ENCODE measurements at regions not wholly inside any gene's neighbourhood (a gene's known extent, or its start where the extent isn't known, plus 50 kb on each side); places are given as distances from the start of the nearest gene placed in this dataset.
A peak's percentile ranks its signal among the peaks of the same experiment; 100 is the strongest.

DNA sequence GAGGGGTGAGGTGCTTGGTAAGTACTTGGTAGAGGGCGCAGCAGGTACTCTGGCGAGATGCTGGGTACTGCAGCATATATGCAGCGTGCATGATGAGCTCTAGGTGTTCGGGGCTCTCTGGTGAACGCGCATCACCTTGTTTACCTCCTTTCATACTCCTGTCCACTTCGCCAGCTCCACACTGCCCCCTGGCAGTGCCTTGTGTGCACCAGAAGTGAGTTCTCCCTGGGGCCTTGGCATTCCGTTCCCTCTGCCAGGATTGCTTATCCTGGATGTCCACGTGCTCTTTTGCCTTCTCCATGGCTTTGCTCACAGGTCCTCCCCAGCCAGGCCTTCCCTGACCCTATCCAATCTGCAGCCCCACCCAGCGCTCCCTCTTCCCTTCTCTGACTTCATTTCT is 154.2 kb downstream of the MRM1 start:
- Histone ChIP-seq H3K27ac (ENCODE audit: low read depth, low read length) (no peak overlapping the region), H3K9ac (ENCODE audit: low read length) (no peak overlapping the region), H3K4me3 (replicated peaks in 1 of 2; ENCODE audit: low read depth in 1 of 2, low read length in 2 of 2) (no peak overlapping the region), H3K4me2 (ENCODE audit: low read length) (0 out of 2 replicates have a peak overlapping the region, but pooled peaks have one; percentile 7), H3K36me3 (ENCODE audit: control insufficient read depth in 1 of 2, insufficient read depth in 2 of 2, low read length in 2 of 2) (no peaks in the 10 kb centered on the region), H4K20me1 (ENCODE audit: insufficient read depth) (no peaks in the 10 kb centered on the region), H2AFZ (ENCODE audit: low read depth, low read length, poor library complexity, severe bottlenecking) (peak overlapping the region; percentile 96), H3K4me1 (ENCODE audit: control insufficient read depth in 1 of 2, insufficient read depth in 2 of 2, low read length in 2 of 2) (peaks cover 0 to 6% of the 10 kb centered on the region in 2 experiments; a peak in 1 of 4 replicates), H3K9me2 (ENCODE audit: insufficient read depth) (no peaks in the 10 kb centered on the region), H3K79me2 (ENCODE audit: insufficient read depth, low read length) (no peaks in the 10 kb centered on the region), H3K9me3 (ENCODE audit: control insufficient read depth in 1 of 2, insufficient read depth in 1 of 2, low read depth in 1 of 2, low read length in 2 of 2) (no peaks in the 10 kb centered on the region), H3K27me3 (ENCODE audit: insufficient read depth, low read length) (peaks cover 8% of the 10 kb centered on the region; the same call in 1 of the 2 replicates)
- intact Hi-C loops (cut with micrococcal nuclease), result loop anchor here (1.0 to 5.0 kb wide), 2 partner anchors 126 to 292 kb away; no protein-coding TSS in a partner anchor
- CTCF ChIA-PET, result interaction anchor here (0.7 to 1.5 kb wide), 7 partner anchors 11 to 291 kb away, joined by 3 to 7 read pairs (median 3); no protein-coding TSS in a partner anchor
- DNase-seq (ENCODE audit: low read depth, low spot score) (peak; percentile 57), ATAC-seq (peak; percentile 99)
- POLR2A ChIA-PET, result no interaction called here
- no TSS peak for BruUV-seq (replicated peaks)
- RAD21 ChIA-PET (ENCODE audit: low non-redundant PET in 1 of 2, low total read pairs in 2 of 2, uncharacterized antibody in 2 of 2, unreplicated experiment in 2 of 2), result interaction anchor here (1.0 to 1.2 kb wide), 4 partner anchors 49 to 312 kb away, joined by 3 to 4 read pairs (median 3); no protein-coding TSS in a partner anchor
- TF ChIP-seq ELF1 (IDR thresholded peaks at IDR 0.05; ENCODE audit: borderline replicate concordance, low read depth), result no peak
- TF ChIP-seq EZH2 (IDR thresholded peaks at IDR 0.05), result no peak
- TF ChIP-seq, protein P1, sequence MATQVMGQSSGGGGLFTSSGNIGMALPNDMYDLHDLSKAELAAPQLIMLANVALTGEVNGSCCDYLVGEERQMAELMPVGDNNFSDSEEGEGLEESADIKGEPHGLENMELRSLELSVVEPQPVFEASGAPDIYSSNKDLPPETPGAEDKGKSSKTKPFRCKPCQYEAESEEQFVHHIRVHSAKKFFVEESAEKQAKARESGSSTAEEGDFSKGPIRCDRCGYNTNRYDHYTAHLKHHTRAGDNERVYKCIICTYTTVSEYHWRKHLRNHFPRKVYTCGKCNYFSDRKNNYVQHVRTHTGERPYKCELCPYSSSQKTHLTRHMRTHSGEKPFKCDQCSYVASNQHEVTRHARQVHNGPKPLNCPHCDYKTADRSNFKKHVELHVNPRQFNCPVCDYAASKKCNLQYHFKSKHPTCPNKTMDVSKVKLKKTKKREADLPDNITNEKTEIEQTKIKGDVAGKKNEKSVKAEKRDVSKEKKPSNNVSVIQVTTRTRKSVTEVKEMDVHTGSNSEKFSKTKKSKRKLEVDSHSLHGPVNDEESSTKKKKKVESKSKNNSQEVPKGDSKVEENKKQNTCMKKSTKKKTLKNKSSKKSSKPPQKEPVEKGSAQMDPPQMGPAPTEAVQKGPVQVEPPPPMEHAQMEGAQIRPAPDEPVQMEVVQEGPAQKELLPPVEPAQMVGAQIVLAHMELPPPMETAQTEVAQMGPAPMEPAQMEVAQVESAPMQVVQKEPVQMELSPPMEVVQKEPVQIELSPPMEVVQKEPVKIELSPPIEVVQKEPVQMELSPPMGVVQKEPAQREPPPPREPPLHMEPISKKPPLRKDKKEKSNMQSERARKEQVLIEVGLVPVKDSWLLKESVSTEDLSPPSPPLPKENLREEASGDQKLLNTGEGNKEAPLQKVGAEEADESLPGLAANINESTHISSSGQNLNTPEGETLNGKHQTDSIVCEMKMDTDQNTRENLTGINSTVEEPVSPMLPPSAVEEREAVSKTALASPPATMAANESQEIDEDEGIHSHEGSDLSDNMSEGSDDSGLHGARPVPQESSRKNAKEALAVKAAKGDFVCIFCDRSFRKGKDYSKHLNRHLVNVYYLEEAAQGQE (IDR thresholded peaks at IDR 0.05; ENCODE audit: low read depth), result no peak
- no peak for TF ChIP-seq POLR2A (IDR thresholded peaks at IDR 0.05; ENCODE audit: borderline replicate concordance, extremely low read depth, insufficient read depth, insufficient read length)
- TF ChIP-seq, protein P2, sequence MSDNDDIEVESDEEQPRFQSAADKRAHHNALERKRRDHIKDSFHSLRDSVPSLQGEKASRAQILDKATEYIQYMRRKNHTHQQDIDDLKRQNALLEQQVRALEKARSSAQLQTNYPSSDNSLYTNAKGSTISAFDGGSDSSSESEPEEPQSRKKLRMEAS (IDR thresholded peaks at IDR 0.05), result peak; percentile 79
- TF ChIP-seq EZH2phosphoT487 (IDR thresholded peaks at IDR 0.05; ENCODE audit: borderline replicate concordance), result no peak
- TF ChIP-seq SIN3A (IDR thresholded peaks at IDR 0.05; ENCODE audit: low read depth), result no peak
- TF ChIP-seq ZBTB33 (IDR thresholded peaks at IDR 0.05; ENCODE audit: extremely low read depth, insufficient replicate concordance, low read length), result no peak
- peak; percentile 63 for TF ChIP-seq RAD21 (IDR thresholded peaks at IDR 0.05; ENCODE audit: low read depth)
- TF ChIP-seq CBX3 (IDR thresholded peaks at IDR 0.05; ENCODE audit: low read depth), result no peak
- no peak for TF ChIP-seq ZFX (IDR thresholded peaks at IDR 0.05)
- no peak for TF ChIP-seq JUND (IDR thresholded peaks at IDR 0.05)
- TF ChIP-seq POLR2AphosphoS5 (IDR thresholded peaks at IDR 0.05; ENCODE audit: low read depth, low read length), result no peak
- TF ChIP-seq SP1 (IDR thresholded peaks at IDR 0.05; ENCODE audit: low read depth), result no peak
- TF ChIP-seq FOSL1 (IDR thresholded peaks at IDR 0.05; ENCODE audit: low read depth), result no peak
- TF ChIP-seq SRF (IDR thresholded peaks at IDR 0.05; ENCODE audit: low read depth), result no peak
- no peak for TF ChIP-seq CEBPB (IDR thresholded peaks at IDR 0.05; ENCODE audit: low read depth)
- TF ChIP-seq, protein P3, sequence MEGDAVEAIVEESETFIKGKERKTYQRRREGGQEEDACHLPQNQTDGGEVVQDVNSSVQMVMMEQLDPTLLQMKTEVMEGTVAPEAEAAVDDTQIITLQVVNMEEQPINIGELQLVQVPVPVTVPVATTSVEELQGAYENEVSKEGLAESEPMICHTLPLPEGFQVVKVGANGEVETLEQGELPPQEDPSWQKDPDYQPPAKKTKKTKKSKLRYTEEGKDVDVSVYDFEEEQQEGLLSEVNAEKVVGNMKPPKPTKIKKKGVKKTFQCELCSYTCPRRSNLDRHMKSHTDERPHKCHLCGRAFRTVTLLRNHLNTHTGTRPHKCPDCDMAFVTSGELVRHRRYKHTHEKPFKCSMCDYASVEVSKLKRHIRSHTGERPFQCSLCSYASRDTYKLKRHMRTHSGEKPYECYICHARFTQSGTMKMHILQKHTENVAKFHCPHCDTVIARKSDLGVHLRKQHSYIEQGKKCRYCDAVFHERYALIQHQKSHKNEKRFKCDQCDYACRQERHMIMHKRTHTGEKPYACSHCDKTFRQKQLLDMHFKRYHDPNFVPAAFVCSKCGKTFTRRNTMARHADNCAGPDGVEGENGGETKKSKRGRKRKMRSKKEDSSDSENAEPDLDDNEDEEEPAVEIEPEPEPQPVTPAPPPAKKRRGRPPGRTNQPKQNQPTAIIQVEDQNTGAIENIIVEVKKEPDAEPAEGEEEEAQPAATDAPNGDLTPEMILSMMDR (IDR thresholded peaks at IDR 0.05 in 2 of 3, conservative IDR thresholded peaks at IDR 0.05 in 1 of 3; ENCODE audit: borderline replicate concordance in 1 of 3, insufficient read depth in 1 of 3, low read depth in 2 of 3, low read length in 2 of 3), result peak; percentile 42 to 87 (median 70); a peak in 5 of 6 replicates
- TF ChIP-seq TCF7L2 (IDR thresholded peaks at IDR 0.05; ENCODE audit: borderline replicate concordance, extremely low read depth, insufficient read depth, insufficient read length), result no peak
- TF ChIP-seq, protein P4, sequence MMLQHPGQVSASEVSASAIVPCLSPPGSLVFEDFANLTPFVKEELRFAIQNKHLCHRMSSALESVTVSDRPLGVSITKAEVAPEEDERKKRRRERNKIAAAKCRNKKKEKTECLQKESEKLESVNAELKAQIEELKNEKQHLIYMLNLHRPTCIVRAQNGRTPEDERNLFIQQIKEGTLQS (IDR thresholded peaks at IDR 0.05), result no peak
- TF ChIP-seq YY1 (IDR thresholded peaks at IDR 0.05; ENCODE audit: extremely low read depth, insufficient replicate concordance, low read depth, low read length), result no peak
